ENCODE measurements at regions not wholly inside any gene's neighbourhood (a gene's known extent, or its start where the extent isn't known, plus 50 kb on each side); places are given as distances from the start of the nearest gene placed in this dataset.

DNA sequence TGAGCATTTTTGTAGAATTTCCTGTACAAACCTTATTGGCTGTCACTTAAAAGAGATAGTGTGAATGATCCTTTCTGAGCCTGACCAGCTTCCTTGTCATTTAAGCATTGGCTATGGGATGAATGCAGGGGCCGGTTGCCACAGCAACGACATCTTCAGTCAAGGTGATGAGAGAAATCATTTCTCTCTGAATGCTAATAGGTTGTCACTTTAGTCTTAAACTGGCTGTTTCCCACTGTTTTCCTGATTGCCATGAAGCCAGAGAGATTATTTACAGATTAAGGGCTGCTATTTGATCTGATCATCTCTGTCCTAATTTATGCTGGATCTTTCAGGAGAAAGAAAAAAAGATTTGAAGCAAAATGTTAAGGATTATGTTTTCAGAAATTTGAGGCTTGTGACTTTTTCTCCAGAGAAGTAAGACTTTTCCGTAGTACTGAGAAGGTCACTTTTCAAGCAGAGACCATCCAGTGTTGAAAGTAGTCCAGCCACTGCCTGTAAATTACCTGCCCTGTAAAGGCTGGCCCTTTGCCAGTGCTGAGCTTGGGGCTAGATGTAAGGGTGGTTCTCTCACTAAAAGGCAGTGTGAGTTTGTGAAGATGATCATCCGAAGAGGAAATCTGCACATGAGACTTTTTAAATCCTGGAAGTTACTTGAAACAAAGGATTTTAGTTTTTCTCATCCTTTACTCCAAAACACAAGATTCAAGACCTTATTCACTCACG is 235.6 kb downstream of the DACT1 start (continued):
- TF ChIP-seq, protein P1, sequence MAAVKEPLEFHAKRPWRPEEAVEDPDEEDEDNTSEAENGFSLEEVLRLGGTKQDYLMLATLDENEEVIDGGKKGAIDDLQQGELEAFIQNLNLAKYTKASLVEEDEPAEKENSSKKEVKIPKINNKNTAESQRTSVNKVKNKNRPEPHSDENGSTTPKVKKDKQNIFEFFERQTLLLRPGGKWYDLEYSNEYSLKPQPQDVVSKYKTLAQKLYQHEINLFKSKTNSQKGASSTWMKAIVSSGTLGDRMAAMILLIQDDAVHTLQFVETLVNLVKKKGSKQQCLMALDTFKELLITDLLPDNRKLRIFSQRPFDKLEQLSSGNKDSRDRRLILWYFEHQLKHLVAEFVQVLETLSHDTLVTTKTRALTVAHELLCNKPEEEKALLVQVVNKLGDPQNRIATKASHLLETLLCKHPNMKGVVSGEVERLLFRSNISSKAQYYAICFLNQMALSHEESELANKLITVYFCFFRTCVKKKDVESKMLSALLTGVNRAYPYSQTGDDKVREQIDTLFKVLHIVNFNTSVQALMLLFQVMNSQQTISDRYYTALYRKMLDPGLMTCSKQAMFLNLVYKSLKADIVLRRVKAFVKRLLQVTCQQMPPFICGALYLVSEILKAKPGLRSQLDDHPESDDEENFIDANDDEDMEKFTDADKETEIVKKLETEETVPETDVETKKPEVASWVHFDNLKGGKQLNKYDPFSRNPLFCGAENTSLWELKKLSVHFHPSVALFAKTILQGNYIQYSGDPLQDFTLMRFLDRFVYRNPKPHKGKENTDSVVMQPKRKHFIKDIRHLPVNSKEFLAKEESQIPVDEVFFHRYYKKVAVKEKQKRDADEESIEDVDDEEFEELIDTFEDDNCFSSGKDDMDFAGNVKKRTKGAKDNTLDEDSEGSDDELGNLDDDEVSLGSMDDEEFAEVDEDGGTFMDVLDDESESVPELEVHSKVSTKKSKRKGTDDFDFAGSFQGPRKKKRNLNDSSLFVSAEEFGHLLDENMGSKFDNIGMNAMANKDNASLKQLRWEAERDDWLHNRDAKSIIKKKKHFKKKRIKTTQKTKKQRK (IDR thresholded peaks at IDR 0.05; ENCODE audit: low read depth, low read length), result no peak

DNA sequence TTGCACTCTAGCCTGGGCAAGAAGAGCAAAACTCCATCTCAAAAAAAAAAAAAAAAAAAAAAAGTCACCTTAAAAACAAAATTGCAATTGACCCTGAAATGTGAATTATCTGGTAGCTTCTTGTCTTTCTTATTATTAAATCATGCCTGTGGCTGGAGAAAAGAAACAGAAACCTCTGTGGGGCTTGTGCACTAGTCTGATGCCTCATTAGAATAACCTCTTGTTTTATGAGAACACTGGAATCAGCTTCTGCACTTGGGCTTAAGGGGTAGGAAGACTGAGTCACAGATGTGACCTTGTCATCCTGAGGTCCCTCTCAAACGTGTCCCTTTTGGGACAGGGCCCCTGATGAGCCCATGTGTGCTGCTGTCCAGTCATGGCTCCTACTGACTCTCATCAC is 237.9 kb downstream of the DACT1 start:
- intact Hi-C loops (cut with micrococcal nuclease; ENCODE audit: unreplicated experiment), result no loop called here
- Histone ChIP-seq H3K9ac (ENCODE audit: control insufficient read depth, insufficient read depth, low read length) (no peak overlapping the region), H3K4me1 (ENCODE audit: control insufficient read depth, insufficient read depth, low read length) (no peaks in the 10 kb centered on the region), H3K4me3 (no peak overlapping the region), H4K20me1 (ENCODE audit: control insufficient read depth, insufficient read depth) (no peaks in the 10 kb centered on the region), H3K27ac (ENCODE audit: control insufficient read depth, insufficient read depth) (no peak overlapping the region), H3K4me2 (ENCODE audit: control insufficient read depth, insufficient read depth) (no peak overlapping the region), H3K79me2 (ENCODE audit: control insufficient read depth, insufficient read depth, low read length) (no peaks in the 10 kb centered on the region), H3K36me3 (ENCODE audit: control insufficient read depth in 2 of 2, insufficient read depth in 2 of 2, low read length in 1 of 2) (no peaks in the 10 kb centered on the region), H3K9me3 (replicated peaks; ENCODE audit: control insufficient read depth, insufficient read depth, low read length) (no peaks in the 10 kb centered on the region), H2AFZ (ENCODE audit: control insufficient read depth, low read depth, low read length) (no peak overlapping the region), H3K27me3 (replicated peaks in 1 of 2; ENCODE audit: control insufficient read depth in 2 of 2, insufficient read depth in 2 of 2, low read length in 1 of 2) (no peaks in the 10 kb centered on the region)
- ChIA-PET CTCF (interaction anchor here (0.6 to 1.8 kb wide), 5 partner anchors 9 to 672 kb away, joined by 3 to 4 read pairs (median 4); no protein-coding TSS in a partner anchor), POLR2A (interaction anchor here (0.6 to 1.4 kb wide), 3 partner anchors 73 to 1188 kb away, joined by 4 to 6 read pairs (median 4); no protein-coding TSS in a partner anchor), RAD21 (ENCODE audit: unreplicated experiment) (interaction anchor here (0.7 to 1.0 kb wide), 2 partner anchors 79 to 374 kb away, joined by 3 read pairs; no protein-coding TSS in a partner anchor), SMC1A (ENCODE audit: uncharacterized antibody, unreplicated experiment) (interaction anchor here (0.8 to 4.4 kb wide), 8 partner anchors 10 to 95 kb away, joined by 3 to 22 read pairs (median 3); no protein-coding TSS in a partner anchor)
- DNase-seq (ENCODE audit: low read depth, low spot score), result no peak
- peak; percentile 55 for ATAC-seq
- no peak for FAIRE-seq
- BruUV-seq (replicated peaks), result no TSS peak
- WGBS (ENCODE audit: insufficient coverage, insufficient replicate concordance, low lambda C conversion rate, missing lambda C conversion rate), result 0% methylated on average over 1 of the region's 1 CpG
- in situ Hi-C loops (cut with MboI), result no loop called here
- TF ChIP-seq RAD51 (IDR thresholded peaks at IDR 0.05) (no peak), GABPA (IDR thresholded peaks at IDR 0.05; ENCODE audit: low read depth) (no peak), RELA (IDR thresholded peaks at IDR 0.05; ENCODE audit: borderline replicate concordance, partially characterized antibody) (no peak), RAD21 (IDR thresholded peaks at IDR 0.05; ENCODE audit: insufficient read depth, low read depth, low read length) (no peak), LARP7 (IDR thresholded peaks at IDR 0.05) (no peak), TCF7 (IDR thresholded peaks at IDR 0.05; ENCODE audit: borderline replicate concordance) (no peak), MXI1 (IDR thresholded peaks at IDR 0.05; ENCODE audit: low read depth, low read length) (no peak), NFIC (IDR thresholded peaks at IDR 0.05; ENCODE audit: low read depth, low read length) (no peak), PAX5 (IDR thresholded peaks at IDR 0.05; ENCODE audit: borderline replicate concordance, low read depth, low read length) (no peak), RFX5 (IDR thresholded peaks at IDR 0.05; ENCODE audit: low read depth, low read length) (no peak)
- TF ChIP-seq, protein P2, sequence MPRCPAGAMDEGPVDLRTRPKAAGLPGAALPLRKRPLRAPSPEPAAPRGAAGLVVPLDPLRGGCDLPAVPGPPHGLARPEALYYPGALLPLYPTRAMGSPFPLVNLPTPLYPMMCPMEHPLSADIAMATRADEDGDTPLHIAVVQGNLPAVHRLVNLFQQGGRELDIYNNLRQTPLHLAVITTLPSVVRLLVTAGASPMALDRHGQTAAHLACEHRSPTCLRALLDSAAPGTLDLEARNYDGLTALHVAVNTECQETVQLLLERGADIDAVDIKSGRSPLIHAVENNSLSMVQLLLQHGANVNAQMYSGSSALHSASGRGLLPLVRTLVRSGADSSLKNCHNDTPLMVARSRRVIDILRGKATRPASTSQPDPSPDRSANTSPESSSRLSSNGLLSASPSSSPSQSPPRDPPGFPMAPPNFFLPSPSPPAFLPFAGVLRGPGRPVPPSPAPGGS (IDR thresholded peaks at IDR 0.05; ENCODE audit: borderline replicate concordance, insufficient read depth, low read depth, low read length, poor library complexity, severe bottlenecking), result no peak
- TF ChIP-seq, protein P3, sequence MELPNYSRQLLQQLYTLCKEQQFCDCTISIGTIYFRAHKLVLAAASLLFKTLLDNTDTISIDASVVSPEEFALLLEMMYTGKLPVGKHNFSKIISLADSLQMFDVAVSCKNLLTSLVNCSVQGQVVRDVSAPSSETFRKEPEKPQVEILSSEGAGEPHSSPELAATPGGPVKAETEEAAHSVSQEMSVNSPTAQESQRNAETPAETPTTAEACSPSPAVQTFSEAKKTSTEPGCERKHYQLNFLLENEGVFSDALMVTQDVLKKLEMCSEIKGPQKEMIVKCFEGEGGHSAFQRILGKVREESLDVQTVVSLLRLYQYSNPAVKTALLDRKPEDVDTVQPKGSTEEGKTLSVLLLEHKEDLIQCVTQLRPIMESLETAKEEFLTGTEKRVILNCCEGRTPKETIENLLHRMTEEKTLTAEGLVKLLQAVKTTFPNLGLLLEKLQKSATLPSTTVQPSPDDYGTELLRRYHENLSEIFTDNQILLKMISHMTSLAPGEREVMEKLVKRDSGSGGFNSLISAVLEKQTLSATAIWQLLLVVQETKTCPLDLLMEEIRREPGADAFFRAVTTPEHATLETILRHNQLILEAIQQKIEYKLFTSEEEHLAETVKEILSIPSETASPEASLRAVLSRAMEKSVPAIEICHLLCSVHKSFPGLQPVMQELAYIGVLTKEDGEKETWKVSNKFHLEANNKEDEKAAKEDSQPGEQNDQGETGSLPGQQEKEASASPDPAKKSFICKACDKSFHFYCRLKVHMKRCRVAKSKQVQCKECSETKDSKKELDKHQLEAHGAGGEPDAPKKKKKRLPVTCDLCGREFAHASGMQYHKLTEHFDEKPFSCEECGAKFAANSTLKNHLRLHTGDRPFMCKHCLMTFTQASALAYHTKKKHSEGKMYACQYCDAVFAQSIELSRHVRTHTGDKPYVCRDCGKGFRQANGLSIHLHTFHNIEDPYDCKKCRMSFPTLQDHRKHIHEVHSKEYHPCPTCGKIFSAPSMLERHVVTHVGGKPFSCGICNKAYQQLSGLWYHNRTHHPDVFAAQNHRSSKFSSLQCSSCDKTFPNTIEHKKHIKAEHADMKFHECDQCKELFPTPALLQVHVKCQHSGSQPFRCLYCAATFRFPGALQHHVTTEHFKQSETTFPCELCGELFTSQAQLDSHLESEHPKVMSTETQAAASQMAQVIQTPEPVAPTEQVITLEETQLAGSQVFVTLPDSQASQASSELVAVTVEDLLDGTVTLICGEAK (IDR thresholded peaks at IDR 0.05; ENCODE audit: borderline replicate concordance), result no peak

Measured in GM12878 (cell line).